IPS-20b (cell line): ENCODE measurements at regions not wholly inside any gene's neighbourhood (a gene's known extent, or its start where the extent isn't known, plus 50 kb on each side); places are given as distances from the start of the nearest gene placed in this dataset.

ENCODE experiments used
- H3K27ac ChIP-seq: one replicate; pipeline ENCODE4 v1.5.1; 2013; ENCODE audit warnings: low read length
- H3K27me3 ChIP-seq: 2 replicates; pipeline ENCODE4 v1.6.1; 2013; ENCODE audit warnings: mild to moderate bottlenecking, low read length, inconsistent platforms; ENCODE audit not compliant: insufficient read depth
- H3K36me3 ChIP-seq: 2 replicates; pipeline ENCODE4 v1.6.1; 2013; ENCODE audit warnings: low read depth, mild to moderate bottlenecking, inconsistent platforms, low read length, moderate library complexity; ENCODE audit not compliant: insufficient read depth
- H3K4me1 ChIP-seq: 2 replicates; pipeline ENCODE4 v1.6.1; 2013; ENCODE audit warnings: mild to moderate bottlenecking, control low read depth, inconsistent platforms, low read length, moderate library complexity; ENCODE audit not compliant: insufficient read depth
- H3K4me3 ChIP-seq: 2 replicates; pipeline ENCODE4 v1.5.1; 2013; ENCODE audit warnings: mild to moderate bottlenecking, low read length, inconsistent platforms
- H3K9ac ChIP-seq: 2 replicates; pipeline ENCODE4 v1.6.1; 2013; ENCODE audit warnings: low read depth, mild to moderate bottlenecking, inconsistent platforms, low read length, moderate library complexity
- H3K9me3 ChIP-seq: 2 replicates; pipeline ENCODE4 v1.6.1; 2013; ENCODE audit warnings: mild to moderate bottlenecking, low read depth, low read length, inconsistent platforms; ENCODE audit not compliant: insufficient read depth

DNA sequence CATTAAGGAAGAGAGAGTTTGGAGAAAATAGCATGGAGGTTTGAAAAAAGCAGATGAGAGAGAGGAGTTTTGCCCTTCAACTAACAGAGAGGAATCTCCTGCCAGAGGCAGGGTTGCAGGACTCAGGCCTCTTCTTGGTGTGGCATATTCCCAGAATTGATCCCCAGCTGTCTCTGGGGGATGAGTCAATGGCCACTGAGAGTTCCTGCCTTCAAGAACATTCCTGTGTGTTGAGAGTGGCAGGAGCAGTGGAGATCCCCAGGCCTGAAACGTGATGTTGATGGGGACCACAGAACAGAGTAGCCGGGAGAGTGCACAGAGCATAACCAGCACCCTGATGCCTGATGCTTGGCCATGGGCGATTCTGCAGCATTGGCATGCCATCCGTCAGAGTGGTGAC lies 348.4 kb upstream of the THBS1 start:
- no peaks in the 10 kb centered on the region for H3K9me3 ChIP-seq
- no peak overlapping the region for H3K9ac ChIP-seq
- no peaks in the 10 kb centered on the region for H3K27me3 ChIP-seq
- no peak overlapping the region for H3K4me3 ChIP-seq
- no peak overlapping the region for H3K27ac ChIP-seq
- peaks cover 9% of the 10 kb centered on the region for H3K4me1 ChIP-seq
- no peaks in the 10 kb centered on the region for H3K36me3 ChIP-seq

DNA sequence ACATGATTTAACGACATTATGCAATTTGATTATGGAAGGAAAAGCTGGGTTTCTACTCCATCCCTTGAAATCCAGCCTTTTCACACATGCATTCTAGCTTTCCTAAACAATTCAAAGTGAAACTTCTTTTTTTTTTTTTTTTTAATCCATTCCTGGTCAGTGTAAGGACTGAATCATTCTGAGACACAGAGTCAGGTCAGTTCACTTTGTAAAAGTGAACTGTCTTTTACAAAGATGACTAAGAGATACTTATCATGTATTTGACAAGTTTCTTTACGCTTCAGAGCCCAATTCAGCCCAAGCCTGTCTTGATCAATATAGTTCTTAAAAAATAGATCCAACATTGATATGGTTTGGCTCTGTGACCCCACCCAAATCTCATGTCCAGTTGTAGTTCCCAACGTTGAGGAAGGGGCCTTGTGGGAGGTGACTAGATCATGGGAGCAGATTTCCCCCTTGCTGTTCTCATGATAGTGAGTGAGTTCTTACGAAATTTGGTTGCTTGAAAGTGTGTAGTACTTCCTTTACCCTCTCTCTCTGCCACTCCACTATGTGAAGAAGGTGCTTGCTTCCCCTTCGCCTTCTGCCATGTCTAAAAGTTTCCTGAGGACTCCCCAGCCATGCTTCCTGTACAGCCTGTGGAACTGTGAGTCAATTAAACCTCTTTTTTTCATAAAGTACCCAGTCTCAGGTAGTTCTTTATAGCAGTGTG lies 345.6 kb upstream of the THBS1 start:
- H3K4me1 ChIP-seq: peaks cover 9% of the 10 kb centered on the region
- no peaks in the 10 kb centered on the region for H3K9me3 ChIP-seq
- H3K27me3 ChIP-seq: no peaks in the 10 kb centered on the region
- H3K27ac ChIP-seq: no peak overlapping the region
- no peak overlapping the region for H3K4me3 ChIP-seq
- H3K9ac ChIP-seq: no peak overlapping the region
- H3K36me3 ChIP-seq: no peaks in the 10 kb centered on the region

DNA sequence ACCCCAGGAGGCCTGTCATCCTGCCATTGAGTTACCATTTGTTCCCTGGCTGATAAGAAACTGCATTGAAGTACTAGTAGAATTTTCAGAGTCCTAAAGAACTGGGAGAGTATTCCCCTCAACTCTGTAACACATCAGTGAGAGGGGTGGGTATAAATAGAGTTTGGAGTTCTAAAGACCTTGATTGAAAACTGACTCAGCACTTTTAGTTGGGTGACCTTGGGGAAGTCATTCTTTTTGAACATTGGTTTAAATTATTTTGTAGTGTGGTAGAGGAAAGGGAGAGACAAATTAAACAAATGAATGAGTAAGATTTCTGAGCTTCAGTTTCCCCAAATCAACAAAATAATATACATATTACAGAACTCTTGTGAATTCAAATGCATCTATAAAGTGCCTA lies 344.5 kb upstream of the THBS1 start:
- H3K4me1 ChIP-seq: no peaks in the 10 kb centered on the region
- no peaks in the 10 kb centered on the region for H3K27me3 ChIP-seq
- no peak overlapping the region for H3K4me3 ChIP-seq
- H3K9ac ChIP-seq: no peak overlapping the region
- H3K36me3 ChIP-seq: no peaks in the 10 kb centered on the region
- no peak overlapping the region for H3K27ac ChIP-seq
- H3K9me3 ChIP-seq: no peaks in the 10 kb centered on the region

DNA sequence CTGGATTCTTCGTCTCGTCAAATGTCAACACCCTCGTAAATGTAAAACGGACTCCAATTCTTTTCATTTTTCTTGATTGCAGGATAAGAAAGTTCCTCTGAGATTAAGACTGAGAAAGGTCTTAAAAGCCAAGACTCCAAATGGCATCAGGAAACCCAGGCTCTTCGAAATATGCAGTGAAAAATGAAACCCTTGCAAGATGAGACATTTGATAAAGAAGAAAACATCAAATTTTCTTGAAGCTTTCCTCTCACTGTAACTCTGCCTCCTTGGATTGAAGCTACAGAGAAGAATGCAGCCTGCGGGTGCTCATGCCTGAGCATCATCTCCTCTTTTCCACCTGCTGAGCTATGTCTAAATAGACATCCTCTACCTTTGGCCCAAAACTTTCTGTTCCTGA lies 342.4 kb upstream of the THBS1 start:
- Histone ChIP-seq H3K9ac (no peak overlapping the region), H3K27me3 (no peaks in the 10 kb centered on the region), H3K9me3 (no peaks in the 10 kb centered on the region), H3K4me1 (no peaks in the 10 kb centered on the region), H3K27ac (no peak overlapping the region), H3K36me3 (no peaks in the 10 kb centered on the region), H3K4me3 (no peak overlapping the region)

DNA sequence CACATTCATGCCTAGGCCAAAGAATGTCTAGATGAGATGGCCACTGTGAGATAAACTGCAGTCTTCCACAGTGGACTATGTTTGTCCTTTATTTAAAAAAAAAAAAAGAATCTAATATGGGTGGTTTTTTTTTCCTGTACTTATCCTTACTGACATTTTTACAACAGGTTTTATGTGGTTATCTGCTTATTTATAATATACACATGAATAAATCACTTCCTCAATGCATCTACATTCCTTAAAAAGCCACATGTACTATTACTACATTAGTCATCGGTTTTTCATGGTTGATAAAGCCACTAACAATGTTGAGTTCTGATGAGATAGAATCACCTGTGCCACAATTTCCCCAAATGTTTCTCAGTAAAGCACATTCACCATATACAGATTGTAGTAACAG lies 341.3 kb upstream of the THBS1 start:
- H3K4me3 ChIP-seq: no peak overlapping the region
- H3K27me3 ChIP-seq: no peaks in the 10 kb centered on the region
- H3K27ac ChIP-seq: no peak overlapping the region
- H3K36me3 ChIP-seq: no peaks in the 10 kb centered on the region
- no peaks in the 10 kb centered on the region for H3K4me1 ChIP-seq
- no peaks in the 10 kb centered on the region for H3K9me3 ChIP-seq
- H3K9ac ChIP-seq: no peak overlapping the region

DNA sequence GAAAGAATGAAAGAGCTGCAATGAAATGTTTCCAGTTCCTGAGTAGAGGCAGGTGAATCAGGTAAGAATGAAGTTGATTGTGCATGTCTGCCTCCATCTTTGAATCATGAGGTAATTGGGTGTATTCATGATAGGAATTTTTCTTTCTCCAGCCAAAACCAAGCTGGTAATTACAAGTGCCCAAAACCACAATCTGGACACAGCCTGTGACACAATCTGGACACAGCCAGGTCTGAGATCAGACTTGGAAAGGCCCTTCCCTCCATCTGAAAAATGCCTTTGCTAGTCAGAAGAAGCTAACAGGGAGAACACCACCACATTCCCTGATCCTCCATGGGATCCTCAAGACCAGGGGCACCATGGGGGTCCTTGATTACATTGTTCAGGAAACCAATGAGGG lies 338.5 kb upstream of the THBS1 start:
- no peak overlapping the region for H3K4me3 ChIP-seq
- H3K36me3 ChIP-seq: no peaks in the 10 kb centered on the region
- H3K9me3 ChIP-seq: no peaks in the 10 kb centered on the region
- no peaks in the 10 kb centered on the region for H3K4me1 ChIP-seq
- H3K9ac ChIP-seq: no peak overlapping the region
- no peaks in the 10 kb centered on the region for H3K27me3 ChIP-seq
- H3K27ac ChIP-seq: no peak overlapping the region

DNA sequence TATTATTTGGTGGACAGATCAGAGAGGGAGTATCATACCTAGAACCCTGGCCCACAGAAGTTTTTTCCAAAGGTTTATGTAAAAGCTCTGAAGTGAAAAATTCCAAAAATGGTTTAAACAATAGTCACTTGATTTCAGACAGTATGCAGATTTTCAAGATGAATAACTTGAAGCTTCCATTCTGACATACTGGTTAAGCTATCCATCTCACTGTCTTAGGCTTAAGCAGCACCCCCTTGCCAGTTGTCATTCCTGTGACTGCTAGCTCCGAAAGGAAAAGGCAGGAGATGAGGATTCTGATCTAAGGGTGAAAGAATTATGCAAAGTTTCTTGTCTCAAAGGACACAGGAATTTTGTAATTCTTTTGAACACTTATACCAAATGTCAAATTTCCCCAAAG lies 337.5 kb upstream of the THBS1 start:
- Histone ChIP-seq H3K4me3 (no peak overlapping the region), H3K9me3 (no peaks in the 10 kb centered on the region), H3K4me1 (no peaks in the 10 kb centered on the region), H3K27ac (no peak overlapping the region), H3K27me3 (no peaks in the 10 kb centered on the region), H3K9ac (no peak overlapping the region), H3K36me3 (no peaks in the 10 kb centered on the region)

DNA sequence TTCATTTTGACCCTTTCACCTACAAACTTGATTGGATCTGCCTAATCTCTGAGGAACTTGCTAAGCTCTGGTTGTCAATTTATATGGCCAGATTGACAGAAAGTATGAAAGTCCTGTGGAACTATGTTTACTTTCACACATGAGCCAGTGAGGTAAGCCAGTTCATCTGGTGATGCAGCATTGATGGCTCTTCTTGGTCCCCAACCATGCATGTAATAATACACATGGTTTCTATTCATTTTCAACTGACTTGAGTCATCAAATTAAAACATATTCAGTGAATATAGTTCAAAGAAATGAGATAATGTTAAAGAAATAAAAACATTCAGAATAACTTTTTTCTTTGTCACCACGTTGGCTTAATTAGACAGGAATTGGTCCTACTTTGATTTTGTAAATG lies 336.1 kb upstream of the THBS1 start:
- no peak overlapping the region for H3K9ac ChIP-seq
- H3K36me3 ChIP-seq: no peaks in the 10 kb centered on the region
- no peaks in the 10 kb centered on the region for H3K4me1 ChIP-seq
- no peak overlapping the region for H3K27ac ChIP-seq
- H3K9me3 ChIP-seq: no peaks in the 10 kb centered on the region
- no peaks in the 10 kb centered on the region for H3K27me3 ChIP-seq
- no peak overlapping the region for H3K4me3 ChIP-seq

DNA sequence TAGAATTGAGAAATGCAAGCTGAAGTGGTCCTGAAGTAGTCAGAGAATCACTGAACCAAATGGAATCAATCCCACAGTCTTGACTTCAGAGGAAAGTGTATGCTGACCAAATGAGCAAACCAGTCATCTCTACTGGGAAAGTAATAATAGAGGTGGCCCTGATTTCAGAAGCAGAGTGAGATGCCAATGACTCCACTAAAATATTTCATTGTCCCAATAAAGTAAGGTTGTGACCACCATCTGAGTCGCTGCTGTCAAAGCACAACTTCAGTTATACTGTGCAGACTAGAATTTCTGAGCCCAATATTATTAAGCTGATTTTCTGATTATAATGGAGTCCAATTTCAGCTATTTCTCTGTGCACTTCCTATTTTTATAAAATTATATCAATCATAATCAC lies 334.4 kb upstream of the THBS1 start:
- Histone ChIP-seq H3K4me3 (no peak overlapping the region), H3K27me3 (no peaks in the 10 kb centered on the region), H3K9me3 (no peaks in the 10 kb centered on the region), H3K9ac (no peak overlapping the region), H3K27ac (no peak overlapping the region), H3K4me1 (no peaks in the 10 kb centered on the region), H3K36me3 (no peaks in the 10 kb centered on the region)

DNA sequence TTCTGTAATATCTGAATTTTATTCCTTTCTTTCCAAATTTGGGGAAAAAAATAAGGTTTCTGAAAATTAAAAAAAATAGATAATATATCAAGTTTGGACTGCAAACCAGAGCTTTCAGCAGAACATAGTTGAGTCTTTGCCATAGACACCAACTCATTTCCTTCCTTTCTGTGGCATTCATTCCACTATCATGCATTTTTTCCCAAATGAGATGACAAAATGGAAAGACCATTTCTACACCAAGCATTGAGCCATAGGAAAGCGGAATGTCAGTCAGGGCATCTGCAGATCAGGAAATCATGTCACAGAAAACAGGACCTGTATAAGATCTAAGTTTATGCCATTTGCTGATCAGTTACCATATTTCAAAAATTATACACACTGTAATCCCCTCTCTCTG lies 333.3 kb upstream of the THBS1 start:
- Histone ChIP-seq H3K27ac (no peak overlapping the region), H3K4me3 (no peak overlapping the region)

DNA sequence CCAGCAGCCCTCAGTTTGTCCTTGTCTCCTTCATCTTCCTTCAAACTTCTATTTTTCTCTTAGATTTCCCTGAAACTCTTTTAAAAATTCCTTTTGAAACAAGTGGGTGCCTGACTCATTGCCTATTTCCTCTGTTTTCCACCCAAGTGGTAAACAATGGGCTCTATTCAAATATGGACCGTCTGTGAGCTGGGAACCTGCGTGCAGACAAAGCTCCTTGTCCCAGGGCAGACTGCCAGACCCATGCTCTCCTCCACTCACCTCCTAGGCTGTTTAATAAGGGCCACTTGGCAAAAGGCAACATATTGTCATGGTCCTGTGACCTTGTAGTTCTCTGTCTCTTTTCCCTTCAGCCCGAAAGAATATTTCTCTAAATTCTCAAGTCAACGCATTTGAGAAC lies 332.7 kb upstream of the THBS1 start:
- Histone ChIP-seq H3K27me3 (no peaks in the 10 kb centered on the region), H3K9ac (no peak overlapping the region), H3K4me1 (no peaks in the 10 kb centered on the region), H3K4me3 (no peak overlapping the region), H3K27ac (no peak overlapping the region), H3K9me3 (no peaks in the 10 kb centered on the region), H3K36me3 (no peaks in the 10 kb centered on the region)

More for the DNA sequence above, 333.3 kb upstream of the THBS1 start:
- no peaks in the 10 kb centered on the region for H3K4me1 ChIP-seq
- H3K9ac ChIP-seq: no peak overlapping the region
- H3K9me3 ChIP-seq: no peaks in the 10 kb centered on the region
- H3K36me3 ChIP-seq: no peaks in the 10 kb centered on the region
- no peaks in the 10 kb centered on the region for H3K27me3 ChIP-seq

DNA sequence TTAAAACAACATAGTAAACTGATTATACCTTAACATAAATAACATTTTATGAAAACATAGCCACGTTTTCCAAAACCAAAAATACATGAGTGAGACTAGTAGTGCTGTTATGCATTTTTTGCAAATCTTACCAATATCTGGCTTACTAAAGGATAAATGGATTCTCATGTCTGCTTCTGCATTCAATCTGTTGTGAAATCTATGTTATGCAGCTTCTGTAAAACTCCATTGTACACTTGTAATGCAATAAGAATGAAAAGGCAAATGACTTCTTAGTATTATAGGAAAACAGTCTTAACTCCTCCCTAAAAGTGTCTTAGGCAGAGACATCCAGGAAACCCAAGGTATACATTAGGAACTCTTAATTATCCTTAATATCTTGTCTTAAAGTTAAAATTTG lies 330.9 kb upstream of the THBS1 start:
- no peak overlapping the region for H3K4me3 ChIP-seq
- H3K27me3 ChIP-seq: no peaks in the 10 kb centered on the region
- no peak overlapping the region for H3K27ac ChIP-seq
- H3K36me3 ChIP-seq: no peaks in the 10 kb centered on the region
- H3K9ac ChIP-seq: no peak overlapping the region
- no peaks in the 10 kb centered on the region for H3K4me1 ChIP-seq
- no peaks in the 10 kb centered on the region for H3K9me3 ChIP-seq
